GM12874 (cell line): ENCODE measurements at regions not wholly inside any gene's neighbourhood (a gene's known extent, or its start where the extent isn't known, plus 50 kb on each side); places are given as distances from the start of the nearest gene placed in this dataset.

ENCODE experiments used
- TF ChIP-seq, protein P1 (sequence below): IDR thresholded peaks from 2 replicates; pipeline ENCODE4 v1.5.1; 2011; ENCODE audit warnings: low read depth, mild to moderate bottlenecking, control low read depth, low read length, moderate library complexity; ENCODE audit not compliant: insufficient read depth

DNA sequence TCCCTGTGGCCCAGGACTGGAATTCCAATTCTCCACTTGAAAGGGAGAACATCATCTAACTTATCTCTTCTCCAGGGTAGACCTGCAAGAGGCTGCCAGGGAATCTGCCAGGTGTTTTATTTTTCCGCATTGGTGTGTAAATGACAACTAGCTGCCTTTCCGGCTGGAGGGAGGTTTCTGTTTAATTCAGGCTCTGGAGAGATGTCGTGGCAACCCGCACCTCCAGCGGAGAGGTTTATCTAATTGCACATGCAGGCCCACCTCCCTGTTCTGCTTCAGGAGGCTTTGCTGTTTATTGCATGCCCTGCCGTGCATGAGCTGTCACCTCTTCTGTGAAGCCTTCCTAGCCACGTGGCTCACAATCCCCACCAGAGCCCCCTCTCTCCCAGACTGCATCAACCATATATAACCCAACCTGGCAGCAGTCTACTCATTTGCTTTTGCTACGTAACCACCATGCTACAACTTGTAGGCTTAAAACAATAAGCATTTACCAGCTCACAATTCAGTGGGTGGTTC, 151.6 kb downstream of the C1orf94 start:
- TF ChIP-seq, protein P1, sequence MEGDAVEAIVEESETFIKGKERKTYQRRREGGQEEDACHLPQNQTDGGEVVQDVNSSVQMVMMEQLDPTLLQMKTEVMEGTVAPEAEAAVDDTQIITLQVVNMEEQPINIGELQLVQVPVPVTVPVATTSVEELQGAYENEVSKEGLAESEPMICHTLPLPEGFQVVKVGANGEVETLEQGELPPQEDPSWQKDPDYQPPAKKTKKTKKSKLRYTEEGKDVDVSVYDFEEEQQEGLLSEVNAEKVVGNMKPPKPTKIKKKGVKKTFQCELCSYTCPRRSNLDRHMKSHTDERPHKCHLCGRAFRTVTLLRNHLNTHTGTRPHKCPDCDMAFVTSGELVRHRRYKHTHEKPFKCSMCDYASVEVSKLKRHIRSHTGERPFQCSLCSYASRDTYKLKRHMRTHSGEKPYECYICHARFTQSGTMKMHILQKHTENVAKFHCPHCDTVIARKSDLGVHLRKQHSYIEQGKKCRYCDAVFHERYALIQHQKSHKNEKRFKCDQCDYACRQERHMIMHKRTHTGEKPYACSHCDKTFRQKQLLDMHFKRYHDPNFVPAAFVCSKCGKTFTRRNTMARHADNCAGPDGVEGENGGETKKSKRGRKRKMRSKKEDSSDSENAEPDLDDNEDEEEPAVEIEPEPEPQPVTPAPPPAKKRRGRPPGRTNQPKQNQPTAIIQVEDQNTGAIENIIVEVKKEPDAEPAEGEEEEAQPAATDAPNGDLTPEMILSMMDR: no peak

DNA sequence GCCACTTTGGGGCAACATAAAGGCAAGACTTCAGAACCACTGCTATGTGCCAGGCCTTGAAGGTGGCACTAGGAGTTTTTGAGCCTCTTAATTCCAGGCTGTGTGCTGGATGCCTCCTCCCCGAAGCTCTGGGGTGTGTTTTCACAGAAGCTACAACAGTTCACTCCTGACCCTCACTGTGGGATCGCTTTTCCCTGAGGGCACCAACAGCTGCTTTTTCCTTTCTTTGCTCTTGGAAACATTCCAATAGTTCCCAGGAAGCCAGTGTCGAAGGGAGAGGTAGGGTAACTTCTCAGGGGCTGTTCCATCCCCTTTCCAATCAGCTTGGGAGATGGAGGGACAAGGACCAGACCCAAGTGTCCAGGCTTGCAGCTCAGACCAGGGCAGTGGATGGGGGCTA, 153.4 kb downstream of the C1orf94 start:
- TF ChIP-seq, protein P1: no peak

DNA sequence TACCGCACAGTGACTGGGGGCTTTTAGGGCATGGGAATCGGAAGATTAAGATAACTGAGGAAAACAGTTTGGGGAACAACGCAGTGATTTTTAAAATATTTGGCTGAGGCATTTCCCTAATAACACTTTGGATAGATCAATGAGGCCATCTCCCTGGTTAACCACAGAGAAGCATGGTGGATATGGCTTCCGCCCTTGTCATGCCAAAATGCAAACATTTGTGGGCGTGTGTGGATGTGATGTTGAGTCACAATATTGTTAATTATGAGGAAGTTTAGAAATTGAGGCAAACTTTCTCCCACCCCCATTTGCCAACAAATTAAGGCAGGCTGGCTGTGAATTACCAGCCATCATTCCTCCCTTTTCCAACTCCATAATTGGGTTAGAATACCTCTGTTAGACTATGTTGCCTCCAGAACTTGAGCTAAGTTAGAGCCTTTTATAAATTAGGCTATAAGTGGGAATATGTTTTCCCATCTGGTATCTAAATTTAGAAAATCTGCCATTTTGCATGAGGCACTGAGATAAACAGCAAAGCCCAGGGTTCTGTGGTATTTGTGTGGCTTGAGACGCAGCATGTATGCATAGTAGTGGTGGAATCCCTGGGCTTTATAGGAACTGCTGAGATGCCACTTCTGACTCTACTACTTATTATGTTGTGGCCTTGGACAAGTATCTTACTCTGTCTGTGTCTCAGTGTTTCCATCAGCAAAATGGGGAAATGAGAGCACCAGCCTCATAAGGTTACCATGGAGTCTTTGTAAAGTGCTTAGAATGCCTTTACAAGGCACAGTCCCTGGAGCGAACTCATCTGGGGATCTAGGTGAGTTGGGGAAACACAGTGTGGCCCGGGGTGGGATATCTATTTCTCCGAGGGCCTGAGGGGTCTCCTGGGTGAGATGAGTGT, 154.6 kb downstream of the C1orf94 start:
- TF ChIP-seq, protein P1: no peak

DNA sequence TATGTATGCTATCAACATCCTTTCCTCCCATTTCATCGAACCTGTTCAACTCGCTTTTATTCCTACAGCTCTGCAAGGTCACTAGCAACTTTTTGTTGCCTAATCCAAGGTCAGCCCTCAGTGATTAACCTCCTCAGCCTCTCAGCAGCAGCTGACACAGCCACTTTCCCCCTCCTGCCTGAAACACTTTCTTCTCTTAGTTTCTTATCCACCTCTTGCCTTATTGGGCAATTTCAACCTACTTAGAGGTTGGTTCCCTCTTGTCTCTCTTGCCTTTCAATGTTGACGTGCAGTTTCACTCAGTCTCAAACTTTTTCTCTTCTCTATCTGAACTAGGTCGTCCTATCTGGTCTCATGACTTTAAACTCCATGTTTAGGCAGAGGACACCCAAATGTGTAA, 156.3 kb downstream of the C1orf94 start:
- TF ChIP-seq, protein P1: no peak

DNA sequence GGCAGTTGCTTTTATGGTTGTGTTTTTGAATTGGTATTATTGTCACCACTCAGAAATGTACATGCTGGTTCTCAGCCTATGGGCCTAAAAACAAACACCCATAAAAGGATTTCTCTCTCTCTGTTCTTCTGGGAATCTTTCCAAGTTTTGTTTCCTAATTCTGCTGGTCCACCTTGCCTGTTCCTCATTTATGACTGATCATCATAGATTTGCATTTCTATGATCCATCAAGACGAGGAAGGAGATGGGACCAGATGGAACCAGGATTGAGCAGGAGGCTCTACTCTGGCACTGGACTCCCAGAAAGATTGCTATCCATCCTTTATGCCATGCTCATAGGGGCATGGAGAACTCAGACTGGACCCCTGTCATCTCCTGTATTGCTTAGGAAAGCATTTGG, 162.2 kb downstream of the C1orf94 start:
- TF ChIP-seq, protein P1: no peak

DNA sequence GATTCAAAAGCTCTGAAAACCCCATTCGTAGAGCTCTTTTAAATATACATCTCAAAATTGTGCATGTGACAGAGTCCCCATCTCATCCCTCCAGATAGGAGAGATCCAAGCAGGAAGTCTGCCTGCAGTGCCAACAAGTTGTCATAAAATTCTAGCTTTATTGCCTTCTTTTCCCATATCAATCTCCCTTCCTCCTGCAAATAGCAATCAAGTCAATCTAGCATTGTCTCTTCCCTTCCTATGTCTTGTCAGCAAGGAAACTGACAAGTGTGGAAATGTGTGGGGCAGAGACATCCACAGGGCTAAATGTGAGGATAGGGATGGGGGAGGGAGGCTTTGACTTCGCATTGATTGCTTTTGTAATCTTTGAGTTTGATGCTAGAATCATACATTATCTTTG, 165.2 kb downstream of the C1orf94 start:
- TF ChIP-seq, protein P1: no peak

DNA sequence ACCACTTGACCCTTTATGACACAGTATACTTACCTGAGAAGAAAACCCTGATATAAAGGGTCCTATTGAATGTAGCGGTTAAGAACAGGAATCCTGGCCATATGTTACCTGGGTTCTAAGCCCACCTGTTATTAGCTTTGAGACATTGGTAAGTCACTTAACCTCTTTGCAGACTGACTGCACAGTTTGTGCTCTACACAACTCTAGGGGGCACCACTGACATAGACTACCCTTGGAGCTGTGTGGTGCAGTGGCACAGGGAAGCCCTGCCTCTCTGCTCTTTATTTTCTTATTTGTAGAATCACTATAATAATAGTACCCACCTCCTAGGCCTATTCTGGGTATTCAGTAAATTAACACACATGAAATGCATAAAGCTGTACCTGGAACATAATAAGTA, 165.6 kb downstream of the C1orf94 start:
- TF ChIP-seq, protein P1: no peak
